GM12878 (cell line): ENCODE measurements at regions not wholly inside any gene's neighbourhood (a gene's known extent, or its start where the extent isn't known, plus 50 kb on each side); places are given as distances from the start of the nearest gene placed in this dataset.

Experiments used
- ATAC-seq: fragments of 200-7000 bp; cut with Tn5 transposase; 3 replicates; pipeline ENCODE4 v1.9.1; 2020; ENCODE audit warnings: mild to moderate bottlenecking, moderate library complexity
- BruUV-seq: library from RNA; stranded (reverse); fragments of 400-500 nt; replicated peaks from 2 replicates; lab custom pipeline; 2021; lab: Mats Ljungman, UMichigan
- CTCF ChIA-PET: fragments of 300-600 bp; sonication (Branson Sonifier 250); formaldehyde crosslinking; extraction: SDS; loops from one replicate; lab custom pipeline; 2021; ENCODE audit warnings: inconsistent platforms; lab: Yijun Ruan, JAX
- POLR2A ChIA-PET: fragments of 350-600 bp; formaldehyde crosslinking; extraction: SDS; loops from one replicate; lab custom pipeline; 2021; ENCODE audit warnings: inconsistent platforms; lab: Charles Lee
- RAD21 ChIA-PET: fragments of 300-600 bp; sonication (Branson Sonifier 250); formaldehyde crosslinking; loops from one replicate; lab custom pipeline; 2023; ENCODE audit warnings: antibody characterized with exemption; ENCODE audit not compliant: unreplicated experiment; lab: Charles Lee
- SMC1A ChIA-PET: fragments of 300-600 bp; sonication (Branson Sonifier 250); formaldehyde crosslinking; loops from one replicate; lab custom pipeline; 2023; ENCODE audit not compliant: unreplicated experiment, uncharacterized antibody; lab: Charles Lee
- DNase-seq: peaks from one replicate; pipeline ENCODE4 v3.0.0-alpha.2; 2011; ENCODE audit warnings: low read depth, low spot score
- FAIRE-seq: peaks from 3 replicates; lab custom pipeline; 2011; peaks lifted over from hg19 to GRCh38; lab: Jason Lieb, UNC
- H2AFZ ChIP-seq: 2 replicates; pipeline ENCODE4 v1.6.0; 2011; ENCODE audit warnings: low read depth, low read length, control low read depth; ENCODE audit not compliant: control insufficient read depth
- H3K27ac ChIP-seq: 2 replicates; pipeline ENCODE4 v1.5.1; 2011; ENCODE audit warnings: control low read depth; ENCODE audit not compliant: control insufficient read depth, insufficient read depth
- H3K27me3 ChIP-seq, 2 experiments: replicated peaks in 1 of 2; 2 replicates each; pipeline versions ENCODE4 v1.6.0 to v1.6.1; 2011; ENCODE audit warnings: low read length in 1 of 2; ENCODE audit not compliant: control insufficient read depth in 2 of 2, insufficient read depth in 2 of 2
- H3K36me3 ChIP-seq, 2 experiments: 2 replicates each; pipeline ENCODE4 v1.5.1; 2011; ENCODE audit warnings: low read length in 1 of 2; ENCODE audit not compliant: control insufficient read depth in 2 of 2, insufficient read depth in 2 of 2
- H3K4me1 ChIP-seq: 2 replicates; pipeline ENCODE4 v1.6.1; 2011; ENCODE audit warnings: mild to moderate bottlenecking, low read length, moderate library complexity, mixed read lengths; ENCODE audit not compliant: control insufficient read depth, insufficient read depth
- H3K4me2 ChIP-seq: 2 replicates; pipeline ENCODE4 v1.6.0; 2011; ENCODE audit warnings: control low read depth; ENCODE audit not compliant: control insufficient read depth, insufficient read depth
- H3K4me3 ChIP-seq: fragments of 200-600 bp; sonication (generic); 2 replicates; pipeline ENCODE4 v1.5.1; 2016
- H3K79me2 ChIP-seq: 2 replicates; pipeline ENCODE4 v1.6.0; 2011; ENCODE audit warnings: low read length; ENCODE audit not compliant: control insufficient read depth, insufficient read depth
- H3K9ac ChIP-seq: 2 replicates; pipeline ENCODE4 v1.8.0; 2011; ENCODE audit warnings: low read length, control low read depth, mixed read lengths; ENCODE audit not compliant: control insufficient read depth, insufficient read depth
- H3K9me3 ChIP-seq: replicated peaks from 3 replicates; pipeline ENCODE4 v1.5.1; 2011; ENCODE audit warnings: mild to moderate bottlenecking, low read length; ENCODE audit not compliant: control insufficient read depth, insufficient read depth
- H4K20me1 ChIP-seq: 2 replicates; pipeline ENCODE4 v1.6.0; 2011; ENCODE audit not compliant: control insufficient read depth, insufficient read depth
- ATF3 ChIP-seq: IDR thresholded peaks from 2 replicates; pipeline ENCODE4 v1.6.1; 2011; ENCODE audit warnings: low read depth, mild to moderate bottlenecking, low read length, moderate library complexity, borderline replicate concordance; ENCODE audit errors: extremely low read depth
- BCL11A ChIP-seq: IDR thresholded peaks from 2 replicates; pipeline ENCODE4 v1.6.1; 2011; ENCODE audit warnings: low read depth, low read length
- BCLAF1 ChIP-seq: fragments of 450-650 bp; IDR thresholded peaks from 2 replicates; pipeline ENCODE4 v1.6.1; 2017; ENCODE audit warnings: antibody characterized with exemption, mild to moderate bottlenecking, moderate library complexity
- BHLHE40 ChIP-seq, 2 experiments: fragments of 450-650 bp in 1 of 2; IDR thresholded peaks; 2 replicates each; pipeline ENCODE4 v1.6.1; 2011 to 2017; ENCODE audit warnings: low read depth in 2 of 2, borderline replicate concordance in 1 of 2, improper control_type of control experiment in 1 of 2, low read length in 1 of 2, mild to moderate bottlenecking in 1 of 2
- BRCA1 ChIP-seq: IDR thresholded peaks from 2 replicates; pipeline ENCODE4 v1.6.1; 2011; ENCODE audit warnings: low read depth, low read length, improper control_type of control experiment
- CHD4 ChIP-seq: fragments of 200-600 bp; sonication (generic); IDR thresholded peaks from 2 replicates; pipeline ENCODE4 v1.6.1; 2016; ENCODE audit warnings: mild to moderate bottlenecking
- IKZF2 ChIP-seq, 2 experiments: fragments of 450-650 bp; IDR thresholded peaks; 2 replicates each; pipeline ENCODE4 v1.6.1; 2017; ENCODE audit warnings: mild to moderate bottlenecking in 2 of 2, moderate library complexity in 2 of 2
- IRF5 ChIP-seq: fragments of 450-650 bp; IDR thresholded peaks from 2 replicates; pipeline ENCODE4 v1.6.1; 2017; ENCODE audit warnings: borderline replicate concordance
- MTA3 ChIP-seq: IDR thresholded peaks from 2 replicates; pipeline ENCODE4 v1.6.1; 2012; ENCODE audit warnings: low read length, inconsistent platforms, borderline replicate concordance
- PKNOX1 ChIP-seq: fragments of 450-650 bp; IDR thresholded peaks from 2 replicates; pipeline ENCODE4 v1.6.1; 2016; ENCODE audit warnings: mild to moderate bottlenecking
- SMAD1 ChIP-seq: fragments of 450-650 bp; IDR thresholded peaks from 2 replicates; pipeline ENCODE4 v1.6.1; 2018; ENCODE audit warnings: mild to moderate bottlenecking, low read depth; ENCODE audit not compliant: partially characterized antibody
- SMC3 ChIP-seq: IDR thresholded peaks from 2 replicates; pipeline ENCODE4 v1.6.1; 2011; ENCODE audit warnings: low read length, improper control_type of control experiment, borderline replicate concordance
- TARDBP ChIP-seq: IDR thresholded peaks from 2 replicates; pipeline ENCODE4 v1.6.1; 2016; ENCODE audit warnings: borderline replicate concordance
- TCF3 ChIP-seq: IDR thresholded peaks from 2 replicates; pipeline ENCODE4 v1.6.1; 2012; ENCODE audit warnings: low read depth, mild to moderate bottlenecking, low read length, borderline replicate concordance; ENCODE audit not compliant: insufficient read depth
- TCF7 ChIP-seq: IDR thresholded peaks from 2 replicates; pipeline ENCODE4 v1.6.1; 2014; ENCODE audit warnings: antibody characterized with exemption, borderline replicate concordance
- USF1 ChIP-seq: IDR thresholded peaks from 2 replicates; pipeline ENCODE4 v1.6.1; 2011; ENCODE audit warnings: borderline replicate concordance, low read depth, mild to moderate bottlenecking, moderate library complexity, mixed read lengths, low read length; ENCODE audit not compliant: insufficient read depth; ENCODE audit errors: extremely low read length
- USF2 ChIP-seq: IDR thresholded peaks from 2 replicates; pipeline ENCODE4 v1.6.1; 2011; ENCODE audit warnings: low read depth, low read length, improper control_type of control experiment, borderline replicate concordance
- WGBS: methylation state at CpG from one replicate; pipeline ENCODE4 v1.1.6; 2016; ENCODE audit warnings: low lambda C conversion rate; ENCODE audit not compliant: insufficient replicate concordance, insufficient coverage; ENCODE audit errors: missing lambda C conversion rate; 5-methylcytosine and 5-hydroxymethylcytosine counted together
- in situ Hi-C: fragments of 300-500 bp; cut with MboI; formaldehyde crosslinking; loops from 9 replicates; pipeline ENCODE4 v1.14.3; 2018; ENCODE audit warnings: mixed read lengths
- intact Hi-C: fragments of 100-400 bp; cut with micrococcal nuclease; formaldehyde crosslinking; loops from one replicate; pipeline ENCODE4 v1.14.2; 2022; ENCODE audit not compliant: unreplicated experiment

- TF ChIP-seq USF2 (no peak), TCF3 (no peak), PKNOX1 (no peak)
These were observed 456.3 kb downstream of the RIT2 start (continued) for GRCh38 chr18:42659187-42659586.

- no peak for ATAC-seq
- no TSS peak for BruUV-seq
- TF ChIP-seq BRCA1 (no peak), TARDBP (no peak), SMC3 (no peak), IRF5 (no peak), TCF7 (no peak), BCLAF1 (no peak), IKZF2 (IDR thresholded peaks at IDR 0.05) (no peak), BCL11A (no peak), USF1 (no peak), ATF3 (no peak), CHD4 (no peak), MTA3 (no peak), SMAD1 (no peak), BHLHE40 (IDR thresholded peaks at IDR 0.05; ENCODE audit: borderline replicate concordance in 1 of 2, low read depth in 2 of 2, low read length in 1 of 2) (no peak)
These were observed 444.6 kb downstream of the RIT2 start for GRCh38 chr18:42670860-42671259.

More at GRCh38 chr18:42670860-42671259, 444.6 kb downstream of the RIT2 start:
- Histone ChIP-seq H3K9me3 (no peaks in the 10 kb centered on the region), H3K36me3 (no peaks in the 10 kb centered on the region), H3K9ac (no peak overlapping the region), H3K4me2 (no peak overlapping the region), H4K20me1 (no peaks in the 10 kb centered on the region), H3K79me2 (no peaks in the 10 kb centered on the region), H3K4me1 (no peaks in the 10 kb centered on the region), H3K27ac (no peak overlapping the region), H3K27me3 (no peaks in the 10 kb centered on the region), H2AFZ (no peak overlapping the region), H3K4me3 (no peak overlapping the region)
- WGBS: 2% methylated on average over 4 of the region's 4 CpGs
- FAIRE-seq (no peak), DNase-seq (no peak)
- POLR2A ChIA-PET: no interaction called here
- CTCF ChIA-PET: no interaction called here
- SMC1A ChIA-PET: no interaction called here
- in situ Hi-C loops: no loop called here
- RAD21 ChIA-PET: no interaction called here
- intact Hi-C loops: no loop called here
